ENCODE measurements at regions not wholly inside any gene's neighbourhood (a gene's known extent, or its start where the extent isn't known, plus 50 kb on each side); places are given as distances from the start of the nearest gene placed in this dataset.

DNA sequence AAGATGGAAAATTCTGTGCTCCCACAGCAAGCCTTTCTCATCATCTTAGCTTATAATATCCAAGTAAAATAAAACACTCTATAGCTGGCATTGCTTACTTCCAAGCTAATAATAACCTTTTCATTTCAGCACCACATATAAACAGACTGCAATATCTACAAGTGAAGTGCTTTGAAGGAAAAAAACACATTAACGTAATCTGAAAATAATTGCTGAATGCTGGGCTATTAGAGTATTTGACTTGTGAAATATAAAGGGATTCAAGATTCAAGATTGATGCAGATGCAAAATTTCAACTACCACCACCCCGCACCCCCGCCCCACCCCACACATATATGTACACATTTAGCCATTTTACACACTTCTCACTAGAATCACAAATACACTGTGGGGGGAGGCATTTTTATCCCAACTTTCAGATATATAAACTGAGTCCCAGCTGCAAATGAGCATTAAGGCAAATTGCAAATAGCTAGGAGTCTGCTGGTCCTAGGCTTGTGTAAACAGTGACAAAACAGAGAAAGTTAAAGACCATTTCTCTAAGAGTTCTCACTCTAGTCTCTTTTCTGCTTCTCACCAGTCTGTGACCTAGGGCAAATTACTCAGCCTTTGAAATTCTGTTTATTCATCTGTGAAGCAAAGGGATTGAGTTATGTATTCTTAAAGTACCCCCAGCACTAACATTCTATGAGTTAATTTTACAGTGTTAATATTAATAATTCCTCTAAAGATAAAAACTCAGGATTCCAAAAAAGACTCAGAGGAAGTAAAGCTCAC lies 489.4 kb downstream of the PRELID2 start:
- peaks cover 0 to 9% of the 10 kb centered on the region in 2 donors for H3K9me3 ChIP-seq
- intact Hi-C loops (cut with DNase I), result no loop called here
- H3K4me3 ChIP-seq, result no peak overlapping the region
- no peak overlapping the region for H3K27ac ChIP-seq
- TF ChIP-seq, protein P1, sequence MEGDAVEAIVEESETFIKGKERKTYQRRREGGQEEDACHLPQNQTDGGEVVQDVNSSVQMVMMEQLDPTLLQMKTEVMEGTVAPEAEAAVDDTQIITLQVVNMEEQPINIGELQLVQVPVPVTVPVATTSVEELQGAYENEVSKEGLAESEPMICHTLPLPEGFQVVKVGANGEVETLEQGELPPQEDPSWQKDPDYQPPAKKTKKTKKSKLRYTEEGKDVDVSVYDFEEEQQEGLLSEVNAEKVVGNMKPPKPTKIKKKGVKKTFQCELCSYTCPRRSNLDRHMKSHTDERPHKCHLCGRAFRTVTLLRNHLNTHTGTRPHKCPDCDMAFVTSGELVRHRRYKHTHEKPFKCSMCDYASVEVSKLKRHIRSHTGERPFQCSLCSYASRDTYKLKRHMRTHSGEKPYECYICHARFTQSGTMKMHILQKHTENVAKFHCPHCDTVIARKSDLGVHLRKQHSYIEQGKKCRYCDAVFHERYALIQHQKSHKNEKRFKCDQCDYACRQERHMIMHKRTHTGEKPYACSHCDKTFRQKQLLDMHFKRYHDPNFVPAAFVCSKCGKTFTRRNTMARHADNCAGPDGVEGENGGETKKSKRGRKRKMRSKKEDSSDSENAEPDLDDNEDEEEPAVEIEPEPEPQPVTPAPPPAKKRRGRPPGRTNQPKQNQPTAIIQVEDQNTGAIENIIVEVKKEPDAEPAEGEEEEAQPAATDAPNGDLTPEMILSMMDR (IDR thresholded peaks at IDR 0.05), result no peak
- no peaks in the 10 kb centered on the region for H3K36me3 ChIP-seq
- no peaks in the 10 kb centered on the region for H3K4me1 ChIP-seq
- ATAC-seq, result no peak
- DNase-seq, result peak in 2 of 4 donors; percentile 31 to 47
- H3K27me3 ChIP-seq, result no peaks in the 10 kb centered on the region

DNA sequence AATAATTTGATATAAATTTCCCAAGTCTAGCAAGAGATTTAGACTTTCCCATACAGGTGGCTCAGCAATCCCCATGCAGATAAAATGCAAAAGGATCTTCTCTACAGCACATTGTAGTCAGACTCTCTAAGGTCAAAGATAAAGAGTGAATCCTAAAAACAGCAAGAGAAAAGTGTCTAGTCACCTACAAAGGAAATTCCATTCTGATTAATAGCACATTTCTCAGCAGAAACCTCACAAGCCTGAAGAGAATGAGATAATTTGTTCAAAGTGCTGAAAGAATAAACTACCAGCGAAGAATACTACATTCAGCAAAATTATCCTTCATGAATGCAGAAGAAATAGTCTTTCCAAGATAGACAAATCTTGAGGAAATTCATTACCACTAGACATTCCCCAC lies 493.3 kb downstream of the PRELID2 start:
- peaks cover 0 to 17% of the 10 kb centered on the region in 2 donors for H3K9me3 ChIP-seq
- H3K27ac ChIP-seq, result no peak overlapping the region
- intact Hi-C loops (cut with DNase I), result no loop called here
- H3K4me3 ChIP-seq, result no peak overlapping the region
- TF ChIP-seq, protein P1 (IDR thresholded peaks at IDR 0.05), result no peak
- ATAC-seq, result no peak
- no peaks in the 10 kb centered on the region for H3K36me3 ChIP-seq
- H3K4me1 ChIP-seq, result no peaks in the 10 kb centered on the region
- no peaks in the 10 kb centered on the region for H3K27me3 ChIP-seq
- no peak for DNase-seq

DNA sequence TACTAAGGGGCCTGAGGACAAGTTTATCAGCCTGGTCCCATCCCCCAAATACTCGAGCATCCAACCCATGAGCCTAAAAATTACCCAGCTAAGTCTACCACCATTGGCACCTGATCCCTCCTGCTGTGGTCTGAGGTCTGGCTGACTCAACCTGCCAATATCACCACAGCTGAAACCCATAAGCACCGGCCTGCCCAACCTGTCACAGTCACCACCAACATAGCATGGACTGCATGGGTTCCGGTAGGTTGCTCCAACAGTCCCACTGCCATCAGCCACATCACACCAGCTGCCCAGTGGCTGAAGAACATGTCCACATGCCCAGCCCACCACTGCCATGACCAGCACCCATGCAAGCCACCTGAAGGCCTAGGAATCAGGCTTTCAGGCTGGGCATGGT lies 495.0 kb downstream of the PRELID2 start:
- TF ChIP-seq, protein P1 (IDR thresholded peaks at IDR 0.05), result no peak
- DNase-seq (no peak), ATAC-seq (no peak)
- Histone ChIP-seq H3K27ac (no peak overlapping the region), H3K9me3 (peaks cover 4 to 23% of the 10 kb centered on the region in 2 donors), H3K4me3 (no peak overlapping the region), H3K27me3 (no peaks in the 10 kb centered on the region), H3K36me3 (no peaks in the 10 kb centered on the region), H3K4me1 (no peaks in the 10 kb centered on the region)
- intact Hi-C loops (cut with DNase I), result no loop called here

DNA sequence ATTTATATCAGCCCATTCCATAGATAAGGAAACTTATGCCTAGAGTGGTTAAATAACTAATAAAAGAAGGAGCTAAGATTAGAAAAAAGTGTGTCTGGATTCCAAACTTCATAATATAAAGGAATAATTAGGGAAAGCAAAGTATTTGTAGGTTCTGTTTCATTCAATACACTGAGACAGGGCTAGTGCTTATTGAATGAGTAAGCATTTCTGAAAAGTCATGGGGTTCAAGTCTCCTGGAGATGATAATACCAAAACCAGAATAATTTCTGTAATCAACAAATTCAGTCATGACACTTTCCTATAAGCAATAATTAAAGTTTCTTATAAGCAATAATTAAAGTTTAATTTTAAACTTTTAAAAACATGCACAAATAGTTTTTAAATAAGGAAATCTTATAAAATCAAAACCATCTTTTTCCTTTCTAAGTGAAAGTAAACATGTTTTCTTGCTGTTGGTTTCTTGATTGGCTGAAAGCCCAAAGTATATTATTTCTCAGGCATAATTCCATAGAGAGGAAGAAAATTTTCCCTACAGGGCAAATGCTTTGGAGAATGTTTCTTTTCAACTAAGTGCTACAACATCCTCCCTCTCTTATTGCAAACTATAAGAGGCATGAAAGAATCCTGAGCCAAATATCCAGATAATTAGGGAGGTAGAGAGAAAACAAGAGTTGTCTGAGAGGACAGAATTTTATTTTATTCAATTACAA lies 510.2 kb downstream of the PRELID2 start:
- TF ChIP-seq, protein P1 (IDR thresholded peaks at IDR 0.05), result no peak
- Histone ChIP-seq H3K9me3 (peaks cover 0 to 24% of the 10 kb centered on the region in 2 donors), H3K36me3 (no peaks in the 10 kb centered on the region), H3K4me3 (no peak overlapping the region), H3K4me1 (no peaks in the 10 kb centered on the region), H3K27me3 (no peaks in the 10 kb centered on the region), H3K27ac (no peak overlapping the region)
- intact Hi-C loops (cut with DNase I), result no loop called here
- DNase-seq (peak in 1 of 4 donors; percentile 23), ATAC-seq (no peak)

DNA sequence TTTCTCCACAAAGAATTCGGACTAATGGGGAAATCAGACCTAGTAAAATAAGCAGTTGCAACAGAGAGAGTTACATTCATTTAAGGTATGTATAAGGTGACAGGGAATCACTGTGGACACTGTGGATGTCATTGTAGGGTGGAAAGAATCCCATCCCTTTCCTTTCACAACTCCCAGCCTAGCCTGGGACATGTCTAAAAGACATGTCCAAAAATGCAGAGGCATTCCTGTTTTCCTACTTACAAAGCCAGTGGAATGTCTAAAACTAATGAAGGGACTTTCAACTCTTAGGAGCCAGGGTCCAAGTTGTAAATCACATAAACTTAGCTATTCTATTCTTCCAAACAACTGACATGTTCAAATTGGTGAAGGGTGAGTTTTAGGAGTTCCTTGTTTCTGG lies 511.0 kb downstream of the PRELID2 start:
- no peak overlapping the region for H3K27ac ChIP-seq
- DNase-seq (no peak), ATAC-seq (no peak)
- H3K9me3 ChIP-seq, result peaks cover 0 to 19% of the 10 kb centered on the region in 2 donors
- no peaks in the 10 kb centered on the region for H3K4me1 ChIP-seq
- TF ChIP-seq, protein P1 (IDR thresholded peaks at IDR 0.05), result no peak
- H3K27me3 ChIP-seq, result no peaks in the 10 kb centered on the region
- H3K4me3 ChIP-seq, result no peak overlapping the region
- intact Hi-C loops (cut with DNase I), result no loop called here
- no peaks in the 10 kb centered on the region for H3K36me3 ChIP-seq

All from left lung (tissue), 4 donors.